ENCODE measurements at regions not wholly inside any gene's neighbourhood (a gene's known extent, or its start where the extent isn't known, plus 50 kb on each side); places are given as distances from the start of the nearest gene placed in this dataset.

DNA sequence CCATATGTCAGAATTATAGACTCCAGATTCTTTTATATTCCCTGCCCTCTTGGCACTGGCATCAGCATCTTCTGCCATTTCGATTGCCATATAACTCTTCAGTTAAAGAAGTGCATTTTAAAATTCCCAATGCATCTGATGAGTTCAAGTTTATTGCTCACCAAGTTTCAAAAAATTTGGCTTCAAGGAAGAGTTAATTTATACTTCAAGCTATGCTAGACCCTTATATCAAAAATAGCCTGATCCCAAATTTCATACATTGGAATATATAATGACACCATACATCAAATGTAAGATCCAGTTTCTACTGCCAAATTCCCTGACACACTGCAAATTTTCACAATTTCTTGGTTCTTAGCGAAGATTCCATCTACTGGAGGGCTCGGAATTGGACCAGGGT lies 1058.6 kb downstream of the NTRK3 start:
- no peak for TF ChIP-seq EZH2 (IDR thresholded peaks at IDR 0.05; ENCODE audit: borderline replicate concordance, low read depth, low read length, severe bottlenecking)
- TF ChIP-seq, protein P1, sequence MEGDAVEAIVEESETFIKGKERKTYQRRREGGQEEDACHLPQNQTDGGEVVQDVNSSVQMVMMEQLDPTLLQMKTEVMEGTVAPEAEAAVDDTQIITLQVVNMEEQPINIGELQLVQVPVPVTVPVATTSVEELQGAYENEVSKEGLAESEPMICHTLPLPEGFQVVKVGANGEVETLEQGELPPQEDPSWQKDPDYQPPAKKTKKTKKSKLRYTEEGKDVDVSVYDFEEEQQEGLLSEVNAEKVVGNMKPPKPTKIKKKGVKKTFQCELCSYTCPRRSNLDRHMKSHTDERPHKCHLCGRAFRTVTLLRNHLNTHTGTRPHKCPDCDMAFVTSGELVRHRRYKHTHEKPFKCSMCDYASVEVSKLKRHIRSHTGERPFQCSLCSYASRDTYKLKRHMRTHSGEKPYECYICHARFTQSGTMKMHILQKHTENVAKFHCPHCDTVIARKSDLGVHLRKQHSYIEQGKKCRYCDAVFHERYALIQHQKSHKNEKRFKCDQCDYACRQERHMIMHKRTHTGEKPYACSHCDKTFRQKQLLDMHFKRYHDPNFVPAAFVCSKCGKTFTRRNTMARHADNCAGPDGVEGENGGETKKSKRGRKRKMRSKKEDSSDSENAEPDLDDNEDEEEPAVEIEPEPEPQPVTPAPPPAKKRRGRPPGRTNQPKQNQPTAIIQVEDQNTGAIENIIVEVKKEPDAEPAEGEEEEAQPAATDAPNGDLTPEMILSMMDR (IDR thresholded peaks at IDR 0.05; ENCODE audit: borderline replicate concordance, extremely low read depth, low read length, poor library complexity, severe bottlenecking): no peak
